ENCODE measurements at regions not wholly inside any gene's neighbourhood (a gene's known extent, or its start where the extent isn't known, plus 50 kb on each side); places are given as distances from the start of the nearest gene placed in this dataset.

DNA sequence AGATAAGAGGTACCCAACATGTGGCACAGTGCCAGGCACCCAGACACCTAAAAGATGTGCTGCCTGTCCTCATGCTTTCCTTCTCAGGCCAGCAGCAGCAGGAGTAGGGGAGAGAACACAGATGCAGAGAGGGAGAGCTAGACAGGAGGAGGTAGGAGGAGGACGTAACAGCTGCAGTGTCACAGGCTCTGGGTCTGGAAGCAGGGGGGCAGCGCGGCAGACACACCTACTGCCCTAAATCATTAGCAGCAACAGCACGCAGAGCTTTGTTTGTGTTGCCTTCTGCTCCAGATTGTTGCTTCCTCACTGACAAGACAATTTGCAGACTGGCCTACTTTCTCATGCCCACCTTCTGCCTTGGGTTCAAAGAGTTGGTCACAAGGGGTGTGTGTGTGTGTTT lies 196.7 kb upstream of the DAB1 start:
- Histone ChIP-seq H3K27me3 (no peaks in the 10 kb centered on the region), H3K36me3 (replicated peaks in 1 of 2; ENCODE audit: insufficient read depth in 1 of 2, low read depth in 2 of 2) (no peaks in the 10 kb centered on the region), H3K4me3 (no peak overlapping the region), H3K27ac (no peak overlapping the region), H3K4me1 (no peaks in the 10 kb centered on the region), H3K9me3 (no peaks in the 10 kb centered on the region)
- DNase-seq: peak in 2 of 4 donors; percentile 8 to 13
- TF ChIP-seq POLR2A (IDR thresholded peaks at IDR 0.05): no peak
- TF ChIP-seq, protein P1, sequence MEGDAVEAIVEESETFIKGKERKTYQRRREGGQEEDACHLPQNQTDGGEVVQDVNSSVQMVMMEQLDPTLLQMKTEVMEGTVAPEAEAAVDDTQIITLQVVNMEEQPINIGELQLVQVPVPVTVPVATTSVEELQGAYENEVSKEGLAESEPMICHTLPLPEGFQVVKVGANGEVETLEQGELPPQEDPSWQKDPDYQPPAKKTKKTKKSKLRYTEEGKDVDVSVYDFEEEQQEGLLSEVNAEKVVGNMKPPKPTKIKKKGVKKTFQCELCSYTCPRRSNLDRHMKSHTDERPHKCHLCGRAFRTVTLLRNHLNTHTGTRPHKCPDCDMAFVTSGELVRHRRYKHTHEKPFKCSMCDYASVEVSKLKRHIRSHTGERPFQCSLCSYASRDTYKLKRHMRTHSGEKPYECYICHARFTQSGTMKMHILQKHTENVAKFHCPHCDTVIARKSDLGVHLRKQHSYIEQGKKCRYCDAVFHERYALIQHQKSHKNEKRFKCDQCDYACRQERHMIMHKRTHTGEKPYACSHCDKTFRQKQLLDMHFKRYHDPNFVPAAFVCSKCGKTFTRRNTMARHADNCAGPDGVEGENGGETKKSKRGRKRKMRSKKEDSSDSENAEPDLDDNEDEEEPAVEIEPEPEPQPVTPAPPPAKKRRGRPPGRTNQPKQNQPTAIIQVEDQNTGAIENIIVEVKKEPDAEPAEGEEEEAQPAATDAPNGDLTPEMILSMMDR (IDR thresholded peaks at IDR 0.05): no peak
- no peak for ATAC-seq
- WGBS, 2 donors: 22 to 31% methylated on average over 4 of the region's 4 CpGs
- intact Hi-C loops (cut with DNase I): no loop called here

DNA sequence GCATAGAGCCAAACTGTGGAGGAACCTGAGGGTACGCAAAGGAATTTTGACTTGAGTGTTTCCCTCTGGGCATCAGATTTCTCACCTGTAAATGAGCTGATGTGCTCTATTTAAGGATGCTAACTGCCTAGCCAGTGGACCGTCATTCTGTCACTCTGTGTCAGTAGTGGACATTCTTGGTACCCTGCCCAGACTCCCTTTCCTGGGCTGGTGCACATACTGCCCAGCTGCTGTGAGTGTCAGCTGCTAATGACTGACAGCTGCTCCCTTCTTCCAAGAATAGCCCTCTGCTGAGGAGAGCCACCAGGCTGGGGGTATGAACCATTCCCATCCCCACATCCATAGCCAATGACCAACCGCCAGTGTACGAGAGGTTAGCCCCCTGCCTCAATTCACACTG lies 193.1 kb upstream of the DAB1 start:
- Histone ChIP-seq H3K4me3 (no peak overlapping the region), H3K4me1 (no peaks in the 10 kb centered on the region), H3K36me3 (replicated peaks in 1 of 2; ENCODE audit: insufficient read depth in 1 of 2, low read depth in 2 of 2) (no peaks in the 10 kb centered on the region), H3K27ac (no peak overlapping the region), H3K27me3 (no peaks in the 10 kb centered on the region), H3K9me3 (no peaks in the 10 kb centered on the region)
- TF ChIP-seq, protein P1 (IDR thresholded peaks at IDR 0.05): no peak
- TF ChIP-seq POLR2A (IDR thresholded peaks at IDR 0.05): no peak
- 84% methylated on average over 4 of the region's 4 CpGs for WGBS, 2 donors
- ATAC-seq (no peak), DNase-seq (no peak)
- intact Hi-C loops (cut with DNase I): no loop called here

DNA sequence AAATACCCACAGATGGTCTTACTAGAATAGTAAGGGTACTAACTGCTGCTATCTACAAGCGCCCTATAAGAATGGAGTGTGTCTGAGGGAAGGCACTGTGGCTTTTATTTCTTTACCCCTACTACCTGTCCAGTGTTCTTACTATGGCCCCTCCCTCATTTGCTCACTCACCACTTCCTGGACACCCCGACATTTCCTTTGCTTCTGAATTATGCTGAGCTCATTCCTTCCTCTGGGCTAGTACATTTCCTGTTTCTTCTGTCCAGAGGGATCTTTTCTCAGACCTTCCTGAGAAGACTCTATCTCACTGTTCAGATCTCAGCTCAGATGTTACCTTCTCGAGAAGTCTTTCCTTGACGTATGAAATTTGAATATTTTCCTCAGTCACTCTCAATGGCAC lies 192.1 kb upstream of the DAB1 start:
- Histone ChIP-seq H3K9me3 (no peaks in the 10 kb centered on the region), H3K4me1 (no peaks in the 10 kb centered on the region), H3K27me3 (no peaks in the 10 kb centered on the region), H3K4me3 (no peak overlapping the region), H3K27ac (no peak overlapping the region), H3K36me3 (replicated peaks in 1 of 2; ENCODE audit: insufficient read depth in 1 of 2, low read depth in 2 of 2) (no peaks in the 10 kb centered on the region)
- 66 to 82% methylated on average over 4 of the region's 4 CpGs for WGBS, 2 donors
- TF ChIP-seq POLR2A (IDR thresholded peaks at IDR 0.05): no peak
- TF ChIP-seq, protein P1 (IDR thresholded peaks at IDR 0.05): no peak
- intact Hi-C loops (cut with DNase I): no loop called here
- no peak for DNase-seq
- no peak for ATAC-seq

DNA sequence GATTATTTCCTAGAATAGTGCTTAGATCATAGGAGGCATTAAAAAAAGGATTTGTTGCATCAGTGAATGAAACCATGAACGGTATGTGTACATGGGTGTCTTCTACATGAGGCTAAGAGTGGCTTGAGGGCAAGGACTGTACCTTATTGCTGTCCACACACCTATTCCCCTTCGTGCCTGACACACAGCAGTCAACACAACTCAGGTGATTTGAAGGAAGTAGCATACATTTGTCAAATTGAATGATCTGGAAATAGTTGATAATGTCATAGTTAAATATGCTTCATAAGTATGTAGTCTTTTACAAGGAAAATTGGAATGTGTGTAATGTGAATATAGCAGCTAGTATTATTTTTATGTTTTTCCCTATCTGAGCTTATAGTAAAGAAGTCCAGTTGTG lies 189.0 kb upstream of the DAB1 start:
- DNase-seq (no peak), ATAC-seq (no peak)
- Histone ChIP-seq H3K27me3 (no peaks in the 10 kb centered on the region), H3K4me1 (no peaks in the 10 kb centered on the region), H3K4me3 (no peak overlapping the region), H3K9me3 (no peaks in the 10 kb centered on the region), H3K36me3 (replicated peaks in 1 of 2; ENCODE audit: insufficient read depth in 1 of 2, low read depth in 2 of 2) (no peaks in the 10 kb centered on the region), H3K27ac (no peak overlapping the region)
- 67 to 84% methylated on average over 2 of the region's 2 CpGs for WGBS, 2 donors
- intact Hi-C loops (cut with DNase I): no loop called here
- no peak for TF ChIP-seq POLR2A (IDR thresholded peaks at IDR 0.05)
- TF ChIP-seq, protein P1 (IDR thresholded peaks at IDR 0.05): no peak

DNA sequence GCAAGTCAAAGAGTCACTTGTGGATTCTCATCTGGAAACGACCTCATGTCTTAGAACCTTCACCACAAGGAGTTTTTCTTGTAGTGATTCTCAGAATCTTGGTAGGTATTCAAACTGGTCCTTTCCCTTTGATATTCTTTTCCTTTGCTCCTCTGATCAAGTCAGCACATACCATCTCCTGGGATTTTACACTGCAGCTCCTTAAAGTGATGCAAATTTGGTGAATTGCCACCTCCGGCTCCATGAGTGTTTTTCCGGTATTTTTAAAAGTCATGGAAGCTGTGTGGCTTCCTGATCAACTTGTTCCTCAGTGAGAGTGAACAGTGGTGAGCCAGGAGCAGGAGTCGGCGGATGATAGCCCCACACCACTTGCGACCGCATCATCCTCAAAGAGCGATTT lies 182.1 kb upstream of the DAB1 start:
- TF ChIP-seq, protein P1 (IDR thresholded peaks at IDR 0.05): no peak
- no peak for TF ChIP-seq POLR2A (IDR thresholded peaks at IDR 0.05)
- WGBS, 2 donors: 71 to 84% methylated on average over 8 of the region's 8 CpGs
- no peak overlapping the region for H3K27ac ChIP-seq
- H3K4me1 ChIP-seq: no peaks in the 10 kb centered on the region
- DNase-seq: no peak
- intact Hi-C loops (cut with DNase I): no loop called here
- no peaks in the 10 kb centered on the region for H3K36me3 ChIP-seq (replicated peaks in 1 of 2; ENCODE audit: insufficient read depth in 1 of 2, low read depth in 2 of 2)
- H3K27me3 ChIP-seq: no peaks in the 10 kb centered on the region
- H3K9me3 ChIP-seq: no peaks in the 10 kb centered on the region
- ATAC-seq: no peak
- H3K4me3 ChIP-seq: no peak overlapping the region

All from body of pancreas (tissue), 4 donors.